Suppressor macrophage (primary cell): ENCODE measurements at regions not wholly inside any gene's neighbourhood (a gene's known extent, or its start where the extent isn't known, plus 50 kb on each side); places are given as distances from the start of the nearest gene placed in this dataset.

ENCODE experiments used
- DNase-seq, 4 experiments: peaks; one replicate each; pipeline ENCODE4 v3.0.0-alpha.2; 2020 to 2022

GRCh38 chr4:137664046-137664387 is 131.7 kb upstream of the PCDH18 start:
- DNase-seq = no peak

GRCh38 chr4:137663251-137664045 is 131.2 kb upstream of the PCDH18 start:
- no peak for DNase-seq

GRCh38 chr4:137661693-137662092 is 129.4 kb upstream of the PCDH18 start:
- no peak for DNase-seq

GRCh38 chr4:137660211-137660610 is 127.9 kb upstream of the PCDH18 start:
- DNase-seq = no peak

GRCh38 chr4:137659431-137659830 is 127.1 kb upstream of the PCDH18 start:
- DNase-seq = no peak

DNA sequence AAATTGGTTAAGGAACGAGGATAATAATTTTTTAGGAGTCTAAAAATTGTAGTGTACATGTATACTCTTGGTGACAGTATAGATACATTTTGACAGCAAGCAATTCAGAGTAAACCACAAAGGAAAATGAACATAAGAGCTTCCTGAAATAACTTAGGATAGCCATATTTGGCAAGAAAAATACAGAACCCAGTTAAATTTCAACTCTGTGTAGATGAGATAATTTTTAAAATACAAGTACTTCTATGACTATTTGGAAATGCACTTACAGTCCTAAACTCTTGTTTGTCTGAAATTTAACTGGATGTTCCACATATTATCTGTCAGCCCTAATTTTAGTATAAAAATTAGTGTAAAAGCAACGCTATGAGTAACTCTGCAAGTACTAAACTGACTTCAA is 124.4 kb upstream of the PCDH18 start:
- no peak for DNase-seq

DNA sequence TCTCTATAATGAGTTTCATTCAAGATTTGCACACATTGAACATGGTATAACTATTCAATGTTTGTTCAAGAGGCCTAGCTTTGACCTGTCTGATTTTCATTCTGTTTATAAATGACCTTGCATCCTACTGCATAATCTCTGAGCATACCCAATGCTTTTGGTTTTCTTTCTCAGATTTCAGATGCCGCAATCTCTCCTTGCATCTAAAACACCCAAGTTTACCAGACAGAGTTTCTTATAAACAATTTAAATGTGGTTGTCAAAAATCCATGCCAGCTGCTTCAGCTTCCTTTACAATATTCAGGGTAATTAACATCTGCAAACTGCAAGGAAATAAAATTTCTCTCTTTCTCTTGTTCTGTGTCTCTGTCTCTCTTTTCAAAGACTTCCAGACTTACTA is 123.0 kb upstream of the PCDH18 start:
- DNase-seq = no peak

DNA sequence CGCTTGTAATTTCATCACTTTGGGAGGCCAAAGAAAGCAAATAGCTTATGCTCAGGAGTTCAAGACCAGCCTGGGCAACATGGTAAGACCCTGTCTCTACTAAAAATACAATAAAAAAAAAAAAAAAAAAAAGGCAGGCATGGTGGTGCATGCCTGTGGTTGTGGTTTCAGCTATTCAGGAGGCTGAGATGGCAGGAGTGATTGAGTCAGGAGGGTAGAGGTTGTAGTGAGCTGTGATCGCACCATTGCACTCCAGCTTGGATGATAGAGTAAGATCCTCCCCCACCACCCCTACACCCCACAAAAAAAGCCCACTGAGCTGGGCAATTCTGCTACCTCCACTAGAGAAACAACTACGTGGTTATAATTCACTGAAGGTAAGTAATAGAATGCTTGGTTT is 118.8 kb upstream of the PCDH18 start:
- no peak for DNase-seq

DNA sequence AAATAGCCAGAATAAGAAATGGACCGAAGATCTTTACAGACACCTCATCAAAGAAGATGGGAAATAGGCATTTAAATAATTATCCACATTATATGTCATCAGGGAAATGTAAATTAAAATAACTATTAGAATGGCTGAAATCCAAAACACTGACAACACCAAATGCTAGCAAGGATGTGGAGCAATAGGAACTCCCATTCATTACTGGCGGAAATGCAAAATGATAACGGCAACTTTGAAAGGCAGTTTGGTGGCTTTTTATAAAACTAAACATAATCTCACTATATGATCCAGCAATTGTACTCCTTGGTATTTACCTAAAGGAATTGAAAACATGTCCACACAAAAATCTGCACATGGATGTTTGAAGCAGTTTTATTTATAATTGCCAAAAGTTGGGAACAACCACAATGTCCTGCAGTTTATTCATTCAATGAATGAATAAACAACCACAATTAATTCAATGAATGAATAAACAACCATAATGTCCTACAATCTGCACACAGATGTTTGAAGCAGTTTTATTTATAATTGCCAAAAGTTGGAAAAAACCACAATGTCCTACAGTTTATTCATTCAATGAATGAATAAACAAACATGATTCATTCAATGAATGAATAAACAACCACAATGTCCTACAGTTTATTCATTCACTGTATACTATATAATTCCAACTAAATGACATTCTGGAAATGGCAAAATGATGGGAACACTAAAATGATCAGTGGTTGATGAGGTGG is 117.6 kb upstream of the PCDH18 start:
- no peak for DNase-seq

DNA sequence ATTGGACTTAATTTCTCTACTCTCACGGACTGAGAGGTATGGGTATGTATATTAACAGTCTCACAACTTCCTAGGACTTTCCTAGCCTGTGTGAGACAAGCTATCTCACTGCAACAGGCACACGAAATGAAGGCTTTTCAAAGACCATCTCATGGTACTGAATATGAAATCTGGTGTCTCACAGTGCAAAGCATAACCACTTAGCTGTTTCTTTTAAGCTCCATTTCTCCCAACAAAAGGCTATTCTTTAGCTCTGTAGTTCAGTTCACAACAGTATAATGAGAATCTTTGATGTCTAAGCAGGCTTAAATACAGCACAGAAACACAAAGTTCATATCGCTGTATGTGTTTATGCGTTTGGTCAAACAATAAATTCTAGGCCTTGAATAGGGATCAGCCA is 116.2 kb upstream of the PCDH18 start:
- DNase-seq = no peak

- DNase-seq = no peak
These were observed 115.1 kb upstream of the PCDH18 start for GRCh38 chr4:137647375-137647774.

DNA sequence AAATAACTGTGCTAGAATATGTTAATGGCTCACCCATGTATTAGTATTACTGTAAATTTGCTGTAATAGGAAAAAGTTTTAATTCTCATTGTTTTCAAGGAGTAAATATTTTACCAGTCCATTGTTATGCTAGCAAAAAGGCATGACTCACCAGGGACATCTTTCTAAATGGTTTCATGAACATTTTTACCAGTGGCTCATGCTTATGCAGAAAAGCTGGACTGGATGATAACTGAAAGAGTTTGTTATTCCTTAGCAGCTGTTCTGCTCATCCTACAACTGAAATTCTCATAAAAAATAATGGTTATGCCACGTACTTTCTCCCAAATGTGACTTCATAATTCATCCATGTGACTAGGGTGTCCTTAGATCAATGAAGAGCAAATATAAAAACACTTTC is 111.9 kb upstream of the PCDH18 start:
- no peak for DNase-seq

- DNase-seq = no peak
These were observed 109.2 kb upstream of the PCDH18 start for GRCh38 chr4:137641544-137641943.

DNA sequence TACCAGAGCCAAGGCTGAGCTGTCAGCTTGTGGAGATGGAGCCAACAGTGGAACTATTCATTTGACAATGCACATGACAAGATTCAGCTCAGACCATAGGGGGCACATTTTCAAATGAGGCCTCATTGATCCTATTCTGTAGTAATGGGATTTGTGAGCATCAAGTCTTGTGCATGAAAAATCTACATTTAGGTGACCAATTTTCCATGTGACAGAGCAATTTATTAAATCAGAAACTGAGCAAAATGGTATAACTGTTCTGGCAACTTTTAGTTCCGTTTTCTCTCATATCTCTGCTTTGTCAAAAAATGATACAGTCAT is 108.5 kb upstream of the PCDH18 start:
- no peak for DNase-seq

DNA sequence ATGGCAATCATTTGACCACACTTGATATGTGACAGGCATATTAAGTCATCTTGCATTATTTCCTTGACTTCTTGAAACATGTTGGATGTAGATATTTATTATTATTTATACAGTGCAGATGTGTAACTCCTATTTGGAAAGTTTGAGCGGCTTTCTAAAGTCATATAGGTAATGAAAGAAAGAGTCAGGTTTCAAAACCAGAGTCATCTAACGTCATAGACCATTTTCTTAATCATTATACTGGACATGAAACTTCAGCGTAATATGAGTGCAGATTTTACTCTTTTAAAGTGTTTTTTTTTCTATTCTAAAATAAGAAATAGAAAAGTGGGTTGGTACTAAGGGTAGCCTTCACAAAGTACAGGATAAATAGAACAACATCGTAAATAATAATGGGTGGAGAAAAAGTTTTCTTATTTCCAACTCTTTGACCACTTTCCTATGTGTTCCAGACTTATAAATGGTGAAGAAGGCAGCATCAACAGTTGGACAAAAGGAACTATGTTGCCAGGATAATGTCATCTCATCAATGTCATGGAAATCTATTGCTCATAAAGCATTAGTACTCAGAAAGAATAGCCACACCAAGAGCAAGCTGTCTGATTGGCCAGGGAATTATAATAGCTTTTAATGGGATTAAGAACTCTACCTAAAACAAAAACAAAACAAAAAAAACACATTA is 108.0 kb upstream of the PCDH18 start:
- DNase-seq = no peak

DNA sequence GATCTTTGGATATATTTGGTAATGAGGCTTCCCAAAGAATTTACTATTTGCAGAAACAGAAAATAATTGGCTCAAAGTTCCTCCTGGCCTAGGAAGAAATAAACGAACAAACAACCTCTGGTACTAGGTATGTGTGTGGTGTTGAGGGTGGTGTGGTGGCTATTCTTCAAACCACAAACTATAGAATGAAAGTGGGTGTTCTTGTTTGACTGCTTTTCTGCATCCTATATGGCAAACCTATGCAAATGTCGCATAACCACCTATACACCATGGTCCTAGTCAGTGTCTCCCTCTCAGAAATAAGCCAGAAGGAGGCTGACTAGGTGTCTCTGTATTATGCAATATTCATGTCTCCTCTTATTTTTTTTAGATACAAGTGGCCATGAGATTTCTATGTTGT is 106.6 kb upstream of the PCDH18 start:
- no peak for DNase-seq

GRCh38 chr4:137635601-137636000 is 103.3 kb upstream of the PCDH18 start:
- DNase-seq = no peak

DNA sequence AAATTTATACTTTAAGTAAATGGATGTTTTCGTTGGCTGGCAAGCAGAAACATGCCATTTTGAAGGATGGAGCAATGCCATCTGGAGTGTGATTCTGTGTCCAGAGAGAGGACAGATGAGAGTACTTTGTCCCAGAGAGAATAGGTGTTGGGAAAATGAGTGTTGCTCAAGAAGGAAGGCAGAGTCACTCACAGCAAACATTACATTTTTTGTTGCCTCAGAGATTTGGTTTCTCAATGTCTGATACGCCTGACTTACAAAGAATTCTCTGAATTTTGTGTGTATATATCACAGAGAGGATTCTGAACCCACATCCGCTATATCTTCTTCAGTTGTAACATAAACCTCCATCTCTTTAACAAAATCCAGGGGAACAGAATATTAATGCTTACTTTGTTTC is 102.8 kb upstream of the PCDH18 start:
- no peak for DNase-seq

DNA sequence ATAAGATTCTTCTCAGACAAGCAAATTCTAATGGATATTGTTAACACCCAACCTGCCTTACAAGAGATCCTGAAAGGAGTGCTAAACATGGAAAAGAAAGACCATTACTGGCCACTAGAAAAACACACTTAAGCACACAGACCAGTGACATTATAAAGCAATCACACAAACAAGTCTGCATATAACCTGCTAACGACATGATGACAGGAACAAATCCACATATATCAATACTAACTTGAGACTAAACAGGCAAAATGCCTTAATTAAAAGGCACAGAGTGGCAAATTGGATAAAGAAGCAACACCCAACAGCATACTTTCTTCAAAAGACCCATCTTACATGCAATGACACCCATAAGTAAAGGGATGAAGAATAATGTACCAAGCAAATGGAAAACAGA is 100.5 kb upstream of the PCDH18 start:
- no peak for DNase-seq

DNA sequence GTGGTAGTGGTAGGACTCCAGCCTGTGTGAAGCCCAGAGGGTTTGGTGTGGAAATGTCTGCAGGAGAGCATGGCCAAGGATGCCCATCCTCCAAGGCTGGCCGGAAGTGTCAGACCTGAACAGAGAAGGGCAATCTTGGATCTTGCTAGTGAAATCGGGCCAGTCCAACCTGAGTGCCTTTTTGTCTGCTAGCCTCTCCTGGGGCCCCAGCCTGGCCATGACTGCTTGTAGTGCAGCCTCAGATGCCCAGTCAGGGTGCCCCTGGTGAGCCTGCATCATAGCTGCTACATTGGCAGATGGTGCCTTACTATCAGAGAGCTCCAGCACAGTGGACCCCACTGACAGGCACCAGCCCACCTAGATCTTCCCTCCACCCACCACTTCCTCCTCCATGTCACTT is 99.3 kb upstream of the PCDH18 start:
- no peak for DNase-seq

GRCh38 chr4:137630252-137630651 is 98.0 kb upstream of the PCDH18 start:
- no peak for DNase-seq

DNA sequence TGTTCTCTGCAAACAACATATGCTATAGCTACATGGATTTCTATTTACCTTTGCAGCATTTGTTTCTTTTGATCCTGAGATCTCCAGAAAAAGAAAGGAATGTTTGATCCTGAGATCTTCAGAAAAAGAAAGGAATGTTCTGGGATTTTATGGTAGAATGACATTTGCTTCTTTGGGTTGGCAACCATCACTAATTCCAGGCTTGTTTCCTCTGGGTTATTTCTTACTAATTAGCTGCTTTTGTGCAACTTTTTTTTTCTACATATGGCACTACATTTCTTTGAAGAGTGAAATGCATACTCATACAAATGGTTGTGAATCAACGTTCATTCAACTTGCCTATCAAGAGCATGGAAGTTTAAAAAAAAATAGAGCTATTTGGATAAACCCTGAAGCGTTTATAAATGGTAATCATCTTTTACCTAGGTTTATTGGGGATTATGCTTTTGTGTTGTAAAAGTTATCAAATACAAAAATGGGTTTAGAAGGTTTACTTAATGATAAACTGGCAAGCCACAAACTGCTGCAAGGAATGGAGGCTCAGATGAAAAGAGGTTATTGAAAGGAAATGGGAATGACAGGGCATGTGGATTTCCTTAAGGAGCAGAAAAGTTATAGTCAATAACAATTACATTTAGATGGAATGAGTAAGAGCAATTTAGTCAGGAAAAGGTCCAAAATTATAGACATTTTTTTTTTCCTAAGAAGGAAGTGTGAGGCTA is 95.6 kb upstream of the PCDH18 start:
- DNase-seq = no peak
